MCF 10A (cell line): ENCODE measurements at regions not wholly inside any gene's neighbourhood (a gene's known extent, or its start where the extent isn't known, plus 50 kb on each side); places are given as distances from the start of the nearest gene placed in this dataset.

ENCODE experiments used
- BruUV-seq: library from RNA; stranded (reverse); fragments of 400-500 nt; replicated peaks from 2 replicates; lab custom pipeline; 2021; lab: Mats Ljungman, UMichigan
- CTCF ChIA-PET: fragments of 300-600 bp; sonication (Branson Sonifier 250); formaldehyde crosslinking; extraction: SDS; loops from one replicate; lab custom pipeline; 2021; ENCODE audit warnings: antibody characterized with exemption, inconsistent platforms; lab: Yijun Ruan, JAX
- POLR2A ChIA-PET: fragments of 300-600, 350-650 bp; sonication (Branson Sonifier 250); formaldehyde crosslinking; extraction: SDS; loops from one replicate; lab custom pipeline; 2020; ENCODE audit warnings: antibody characterized with exemption, inconsistent platforms; lab: Yijun Ruan, JAX
- DNase-seq: peaks from one replicate; pipeline ENCODE4 v3.0.0-alpha.2; 2018; ENCODE audit not compliant: unreplicated experiment
- H3K27ac Mint-ChIP-seq: one replicate; pipeline ENCODE4 v1.8.0; 2022; ENCODE audit warnings: mild to moderate bottlenecking, low read depth, mixed read lengths; ENCODE audit not compliant: unreplicated experiment
- H3K27me3 Mint-ChIP-seq: one replicate; pipeline ENCODE4 v1.8.0; 2022; ENCODE audit warnings: mixed read lengths; ENCODE audit not compliant: insufficient read depth, unreplicated experiment
- H3K36me3 Mint-ChIP-seq: one replicate; pipeline ENCODE4 v1.8.0; 2022; ENCODE audit warnings: mild to moderate bottlenecking, moderate library complexity, mixed read lengths; ENCODE audit not compliant: insufficient read depth, unreplicated experiment
- H3K4me1 Mint-ChIP-seq: one replicate; pipeline ENCODE4 v1.8.0; 2022; ENCODE audit warnings: mixed read lengths; ENCODE audit not compliant: insufficient read depth, unreplicated experiment
- H3K4me3 Mint-ChIP-seq: one replicate; pipeline ENCODE4 v1.8.0; 2022; ENCODE audit warnings: mild to moderate bottlenecking, moderate library complexity, mixed read lengths; ENCODE audit not compliant: unreplicated experiment
- H3K9me3 Mint-ChIP-seq: one replicate; pipeline ENCODE4 v1.8.0; 2022; ENCODE audit warnings: mixed read lengths; ENCODE audit not compliant: unreplicated experiment
- CTCF ChIP-seq: fragments of 200-600 bp; IDR thresholded peaks from one replicate; pipeline ENCODE4 v1.8.0; 2022; ENCODE audit warnings: antibody characterized with exemption, mild to moderate bottlenecking; ENCODE audit not compliant: unreplicated experiment
- intact Hi-C: fragments of 100-400 bp; cut with micrococcal nuclease; formaldehyde crosslinking; loops from 2 replicates; pipeline ENCODE4 v1.14.1; 2022

- Mint-ChIP-seq H3K36me3 (no peaks in the 10 kb centered on the region), H3K9me3 (peaks cover 8% of the 10 kb centered on the region), H3K27ac (no peak overlapping the region), H3K4me3 (no peak overlapping the region), H3K4me1 (no peaks in the 10 kb centered on the region), H3K27me3 (no peaks in the 10 kb centered on the region)
- intact Hi-C loops = no loop called here
- no peak for TF ChIP-seq CTCF
- CTCF ChIA-PET = interaction anchor here (0.6 to 1.0 kb wide), 3 partner anchors 15 to 321 kb away, joined by 3 to 4 read pairs (median 3); no protein-coding TSS in a partner anchor
- no TSS peak for BruUV-seq
- DNase-seq = no peak
- POLR2A ChIA-PET = interaction anchor here (0.6 kb wide), 1 partner anchor 23 kb away, joined by 3 read pairs; no protein-coding TSS in a partner anchor
Observed at GRCh38 chr3:159685801-159686200, 302.8 kb upstream of the IL12A start.

DNA sequence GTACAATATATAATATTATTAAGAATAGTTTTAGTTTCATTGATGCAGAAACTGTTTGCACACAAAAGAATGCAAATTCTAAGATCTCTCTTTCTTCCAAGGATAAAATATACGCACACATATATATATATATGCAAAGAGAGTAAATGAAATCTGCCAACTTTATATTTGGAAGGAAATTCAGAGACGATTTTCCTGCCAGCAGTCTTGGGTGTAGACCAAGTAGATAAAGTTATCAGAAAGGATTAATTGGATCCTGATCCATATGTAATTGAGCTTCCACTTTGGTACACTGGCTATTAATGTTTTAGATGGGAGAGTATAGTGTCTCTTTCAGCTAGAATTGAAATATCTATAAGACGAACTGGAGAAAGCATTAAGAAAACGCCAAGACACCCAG lies 295.4 kb upstream of the IL12A start:
- H3K4me1 Mint-ChIP-seq = no peaks in the 10 kb centered on the region
- intact Hi-C loops = no loop called here
- POLR2A ChIA-PET = no interaction called here
- TF ChIP-seq CTCF = no peak
- CTCF ChIA-PET = no interaction called here
- no peak for DNase-seq
- H3K9me3 Mint-ChIP-seq = peaks cover 19% of the 10 kb centered on the region
- no peak overlapping the region for H3K4me3 Mint-ChIP-seq
- no peaks in the 10 kb centered on the region for H3K36me3 Mint-ChIP-seq
- no TSS peak for BruUV-seq
- H3K27ac Mint-ChIP-seq = no peak overlapping the region
- H3K27me3 Mint-ChIP-seq = no peaks in the 10 kb centered on the region

GRCh38 chr3:159711560-159712333 lies 276.9 kb upstream of the IL12A start:
- peak; percentile 84 for DNase-seq
- H3K27me3 Mint-ChIP-seq = no peaks in the 10 kb centered on the region
- CTCF ChIA-PET = interaction anchor here (0.5 to 1.3 kb wide), 7 partner anchors 8 to 128 kb away, joined by 3 to 5 read pairs (median 4); partner anchors contain the start of gene SCHIP1
- H3K4me3 Mint-ChIP-seq = no peak overlapping the region
- no peak for TF ChIP-seq CTCF
- POLR2A ChIA-PET = interaction anchor here (0.6 to 1.2 kb wide), 4 partner anchors 10 to 39 kb away, joined by 3 to 4 read pairs (median 3); no protein-coding TSS in a partner anchor
- no peaks in the 10 kb centered on the region for H3K36me3 Mint-ChIP-seq
- no peaks in the 10 kb centered on the region for H3K4me1 Mint-ChIP-seq
- no TSS peak for BruUV-seq
- intact Hi-C loops = no loop called here
- H3K27ac Mint-ChIP-seq = no peak overlapping the region
- peaks cover 9% of the 10 kb centered on the region for H3K9me3 Mint-ChIP-seq

DNA sequence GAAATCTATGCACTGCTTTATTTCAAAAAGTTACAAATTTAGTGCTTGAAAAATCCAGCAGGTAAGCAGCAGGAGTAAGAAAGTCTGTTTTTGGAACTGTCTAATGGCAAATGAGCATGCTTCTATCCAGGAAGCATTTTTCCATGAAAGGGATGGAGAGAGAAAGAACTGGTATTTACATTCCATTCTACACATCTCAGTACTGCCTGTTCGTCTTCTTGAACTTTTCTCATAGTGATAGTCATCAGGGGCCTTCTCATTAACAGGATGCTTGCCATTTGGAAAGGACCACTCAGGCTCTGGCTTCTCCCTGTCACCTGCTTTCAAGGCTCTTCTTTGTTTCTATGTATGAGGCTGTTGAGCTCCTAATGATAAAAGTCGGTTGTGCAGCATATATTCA lies 267.3 kb upstream of the IL12A start:
- H3K4me3 Mint-ChIP-seq = no peak overlapping the region
- no peaks in the 10 kb centered on the region for H3K27me3 Mint-ChIP-seq
- BruUV-seq = no TSS peak
- ChIA-PET POLR2A (interaction anchor here (0.7 to 1.1 kb wide), 2 partner anchors 10 to 201 kb away, joined by 3 to 4 read pairs; no protein-coding TSS in a partner anchor), CTCF (interaction anchor here (1.6 to 1.8 kb wide), 2 partner anchors 11 to 84 kb away, joined by 5 read pairs; no protein-coding TSS in a partner anchor)
- DNase-seq = no peak
- no peaks in the 10 kb centered on the region for H3K9me3 Mint-ChIP-seq
- H3K36me3 Mint-ChIP-seq = no peaks in the 10 kb centered on the region
- H3K27ac Mint-ChIP-seq = no peak overlapping the region
- H3K4me1 Mint-ChIP-seq = peaks cover 12% of the 10 kb centered on the region
- intact Hi-C loops = no loop called here
- TF ChIP-seq CTCF = no peak
